HepG2 (cell line): ENCODE measurements at regions not wholly inside any gene's neighbourhood (a gene's known extent, or its start where the extent isn't known, plus 50 kb on each side); places are given as distances from the start of the nearest gene placed in this dataset.
A peak's percentile ranks its signal among the peaks of the same experiment; 100 is the strongest.

ENCODE experiments used
- ATF2 ChIP-seq: sonication (generic); formaldehyde crosslinking; IDR thresholded peaks from 2 replicates; pipeline ENCODE4 v1.4.0; 2020; ENCODE audit warnings: missing genetic modification reagents
- ATRX ChIP-seq: sonication (generic); formaldehyde crosslinking; IDR thresholded peaks from 2 replicates; pipeline ENCODE4 v1.4.0; 2020; ENCODE audit warnings: missing genetic modification reagents, borderline replicate concordance
- BORCS8-MEF2B ChIP-seq: sonication (generic); formaldehyde crosslinking; IDR thresholded peaks from 2 replicates; pipeline ENCODE4 v1.8.0; 2022; ENCODE audit warnings: mild to moderate bottlenecking, missing genetic modification reagents
- EEA1 ChIP-seq: sonication (generic); formaldehyde crosslinking; IDR thresholded peaks from 2 replicates; pipeline ENCODE4 v1.5.1; 2020; ENCODE audit warnings: mild to moderate bottlenecking, missing genetic modification reagents, borderline replicate concordance
- ELF4 ChIP-seq: sonication (generic); formaldehyde crosslinking; IDR thresholded peaks from 2 replicates; pipeline ENCODE4 v1.5.0; 2020; ENCODE audit warnings: missing genetic modification reagents, mild to moderate bottlenecking, moderate library complexity, borderline replicate concordance
- HHEX ChIP-seq: IDR thresholded peaks from 2 replicates; pipeline ENCODE4 v1.6.1; 2016; ENCODE audit warnings: control low read depth
- KLF6 ChIP-seq: IDR thresholded peaks from 2 replicates; pipeline ENCODE4 v1.8.0; 2016; ENCODE audit warnings: missing biosample characterization, missing genetic modification reagents
- NCOR1 ChIP-seq: fragments of 200-600 bp; sonication (generic); IDR thresholded peaks from 2 replicates; pipeline ENCODE4 v1.7.0; 2017; ENCODE audit warnings: antibody characterized with exemption, low read length, borderline replicate concordance
- RFXANK ChIP-seq: IDR thresholded peaks from 2 replicates; pipeline ENCODE4 v1.6.1; 2016
- SSRP1 ChIP-seq: IDR thresholded peaks from 2 replicates; pipeline ENCODE4 v1.6.1; 2016; ENCODE audit warnings: control low read depth
- TBP ChIP-seq: sonication (generic); formaldehyde crosslinking; IDR thresholded peaks from 2 replicates; pipeline ENCODE4 v1.5.0; 2020; ENCODE audit warnings: missing genetic modification reagents
- THYN1 ChIP-seq: sonication (generic); formaldehyde crosslinking; IDR thresholded peaks from 2 replicates; pipeline ENCODE4 v1.8.1; 2023; ENCODE audit warnings: low read depth, mild to moderate bottlenecking, moderate library complexity, missing genetic modification reagents, borderline replicate concordance
- ZMYM4 ChIP-seq: sonication (generic); formaldehyde crosslinking; IDR thresholded peaks from 2 replicates; pipeline ENCODE4 v1.8.1; 2023; ENCODE audit warnings: mild to moderate bottlenecking, missing genetic modification reagents
- ZNF264 ChIP-seq: sonication (generic); formaldehyde crosslinking; IDR thresholded peaks from 2 replicates; pipeline ENCODE4 v1.4.0; 2020; ENCODE audit warnings: missing genetic modification reagents
- ZNF446 ChIP-seq: sonication (generic); formaldehyde crosslinking; IDR thresholded peaks from 2 replicates; pipeline ENCODE4 v1.5.0; 2020; ENCODE audit warnings: mild to moderate bottlenecking, missing genetic modification reagents
- ZNF644 ChIP-seq: IDR thresholded peaks from 2 replicates; pipeline ENCODE4 v1.6.1; 2016; ENCODE audit warnings: low read depth
- ZNF792 ChIP-seq: IDR thresholded peaks from 2 replicates; pipeline ENCODE4 v1.6.1; 2016
- TF ChIP-seq, protein P1 (sequence below): sonication (generic); formaldehyde crosslinking; IDR thresholded peaks from 2 replicates; pipeline ENCODE4 v1.9.0; 2021; ENCODE audit warnings: missing genetic modification reagents, borderline replicate concordance
- TF ChIP-seq, protein P2 (sequence below): IDR thresholded peaks from 2 replicates; pipeline ENCODE4 v1.6.1; 2016; ENCODE audit warnings: mild to moderate bottlenecking, missing biosample characterization, missing genetic modification reagents
- TF ChIP-seq, protein P3 (sequence below), 2 experiments: fragments of 450-650 bp in 1 of 2; sonication (generic) in 1 of 2; formaldehyde crosslinking in 1 of 2; IDR thresholded peaks; 2 replicates each; pipeline versions ENCODE4 v1.6.1 to v1.8.0; 2016 to 2022; ENCODE audit warnings: antibody characterized with exemption in 1 of 2, mild to moderate bottlenecking in 1 of 2, missing genetic modification reagents in 1 of 2

- TF ChIP-seq THYN1 (CRISPR knock-in tag) (no peak), HHEX (CRISPR knock-in tag) (no peak), ZNF264 (CRISPR knock-in tag) (no peak), KLF6 (CRISPR knock-in tag) (no peak), ZNF792 (no peak), RFXANK (CRISPR knock-in tag) (no peak), NCOR1 (peak; percentile 19; the same call in 1 of the 2 replicates), TBP (CRISPR knock-in tag) (no peak), ZNF446 (CRISPR knock-in tag) (no peak), BORCS8-MEF2B (CRISPR knock-in tag) (no peak), ATF2 (CRISPR knock-in tag) (peak; percentile 88), ZNF644 (CRISPR knock-in tag) (no peak), ATRX (CRISPR knock-in tag) (no peak), EEA1 (CRISPR knock-in tag) (no peak), SSRP1 (CRISPR knock-in tag) (no peak), ELF4 (no peak), ZMYM4 (CRISPR knock-in tag) (no peak; the same call in 1 of the 2 replicates)
- TF ChIP-seq, protein P1, sequence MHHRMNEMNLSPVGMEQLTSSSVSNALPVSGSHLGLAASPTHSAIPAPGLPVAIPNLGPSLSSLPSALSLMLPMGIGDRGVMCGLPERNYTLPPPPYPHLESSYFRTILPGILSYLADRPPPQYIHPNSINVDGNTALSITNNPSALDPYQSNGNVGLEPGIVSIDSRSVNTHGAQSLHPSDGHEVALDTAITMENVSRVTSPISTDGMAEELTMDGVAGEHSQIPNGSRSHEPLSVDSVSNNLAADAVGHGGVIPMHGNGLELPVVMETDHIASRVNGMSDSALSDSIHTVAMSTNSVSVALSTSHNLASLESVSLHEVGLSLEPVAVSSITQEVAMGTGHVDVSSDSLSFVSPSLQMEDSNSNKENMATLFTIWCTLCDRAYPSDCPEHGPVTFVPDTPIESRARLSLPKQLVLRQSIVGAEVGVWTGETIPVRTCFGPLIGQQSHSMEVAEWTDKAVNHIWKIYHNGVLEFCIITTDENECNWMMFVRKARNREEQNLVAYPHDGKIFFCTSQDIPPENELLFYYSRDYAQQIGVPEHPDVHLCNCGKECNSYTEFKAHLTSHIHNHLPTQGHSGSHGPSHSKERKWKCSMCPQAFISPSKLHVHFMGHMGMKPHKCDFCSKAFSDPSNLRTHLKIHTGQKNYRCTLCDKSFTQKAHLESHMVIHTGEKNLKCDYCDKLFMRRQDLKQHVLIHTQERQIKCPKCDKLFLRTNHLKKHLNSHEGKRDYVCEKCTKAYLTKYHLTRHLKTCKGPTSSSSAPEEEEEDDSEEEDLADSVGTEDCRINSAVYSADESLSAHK (CRISPR knock-in tag): no peak
- TF ChIP-seq, protein P2, sequence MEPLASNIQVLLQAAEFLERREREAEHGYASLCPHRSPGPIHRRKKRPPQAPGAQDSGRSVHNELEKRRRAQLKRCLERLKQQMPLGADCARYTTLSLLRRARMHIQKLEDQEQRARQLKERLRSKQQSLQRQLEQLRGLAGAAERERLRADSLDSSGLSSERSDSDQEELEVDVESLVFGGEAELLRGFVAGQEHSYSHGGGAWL (CRISPR knock-in tag): no peak
- TF ChIP-seq, protein P3, sequence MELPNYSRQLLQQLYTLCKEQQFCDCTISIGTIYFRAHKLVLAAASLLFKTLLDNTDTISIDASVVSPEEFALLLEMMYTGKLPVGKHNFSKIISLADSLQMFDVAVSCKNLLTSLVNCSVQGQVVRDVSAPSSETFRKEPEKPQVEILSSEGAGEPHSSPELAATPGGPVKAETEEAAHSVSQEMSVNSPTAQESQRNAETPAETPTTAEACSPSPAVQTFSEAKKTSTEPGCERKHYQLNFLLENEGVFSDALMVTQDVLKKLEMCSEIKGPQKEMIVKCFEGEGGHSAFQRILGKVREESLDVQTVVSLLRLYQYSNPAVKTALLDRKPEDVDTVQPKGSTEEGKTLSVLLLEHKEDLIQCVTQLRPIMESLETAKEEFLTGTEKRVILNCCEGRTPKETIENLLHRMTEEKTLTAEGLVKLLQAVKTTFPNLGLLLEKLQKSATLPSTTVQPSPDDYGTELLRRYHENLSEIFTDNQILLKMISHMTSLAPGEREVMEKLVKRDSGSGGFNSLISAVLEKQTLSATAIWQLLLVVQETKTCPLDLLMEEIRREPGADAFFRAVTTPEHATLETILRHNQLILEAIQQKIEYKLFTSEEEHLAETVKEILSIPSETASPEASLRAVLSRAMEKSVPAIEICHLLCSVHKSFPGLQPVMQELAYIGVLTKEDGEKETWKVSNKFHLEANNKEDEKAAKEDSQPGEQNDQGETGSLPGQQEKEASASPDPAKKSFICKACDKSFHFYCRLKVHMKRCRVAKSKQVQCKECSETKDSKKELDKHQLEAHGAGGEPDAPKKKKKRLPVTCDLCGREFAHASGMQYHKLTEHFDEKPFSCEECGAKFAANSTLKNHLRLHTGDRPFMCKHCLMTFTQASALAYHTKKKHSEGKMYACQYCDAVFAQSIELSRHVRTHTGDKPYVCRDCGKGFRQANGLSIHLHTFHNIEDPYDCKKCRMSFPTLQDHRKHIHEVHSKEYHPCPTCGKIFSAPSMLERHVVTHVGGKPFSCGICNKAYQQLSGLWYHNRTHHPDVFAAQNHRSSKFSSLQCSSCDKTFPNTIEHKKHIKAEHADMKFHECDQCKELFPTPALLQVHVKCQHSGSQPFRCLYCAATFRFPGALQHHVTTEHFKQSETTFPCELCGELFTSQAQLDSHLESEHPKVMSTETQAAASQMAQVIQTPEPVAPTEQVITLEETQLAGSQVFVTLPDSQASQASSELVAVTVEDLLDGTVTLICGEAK (IDR thresholded peaks at IDR 0.05): no peak
- TF ChIP-seq, protein P3 (CRISPR knock-in tag; IDR thresholded peaks at IDR 0.05): no peak
These were observed 321.5 kb downstream of the PCNX1 start (continued) for GRCh38 chr14:71228711-71229110.
